GM23338 (cell line): ENCODE measurements at regions not wholly inside any gene's neighbourhood (a gene's known extent, or its start where the extent isn't known, plus 50 kb on each side); places are given as distances from the start of the nearest gene placed in this dataset.

Experiments
- EZH2 ChIP-seq: fragments of 200-600 bp; sonication (generic); IDR thresholded peaks from one replicate; pipeline ENCODE4 v1.8.0; 2017; ENCODE audit warnings: antibody characterized with exemption, mild to moderate bottlenecking, low read depth; ENCODE audit not compliant: unreplicated experiment
- JUNB ChIP-seq: IDR thresholded peaks from one replicate; pipeline ENCODE4 v1.6.1; 2016; ENCODE audit warnings: antibody characterized with exemption; ENCODE audit not compliant: unreplicated experiment
- POLR2AphosphoS5 ChIP-seq: IDR thresholded peaks from 2 replicates; pipeline ENCODE4 v1.6.1; 2016; ENCODE audit warnings: antibody characterized with exemption, low read depth
- TF ChIP-seq, protein P1 (sequence below), 2 experiments: fragments of 200-600 bp in 1 of 2; sonication (generic) in 1 of 2; conservative IDR thresholded peaks; 2 replicates each; pipeline versions ENCODE4 v1.5.1 to v1.6.1; 2016 to 2017; ENCODE audit warnings: antibody characterized with exemption in 2 of 2, low read depth in 2 of 2, mild to moderate bottlenecking in 2 of 2, moderate library complexity in 1 of 2
- TF ChIP-seq, protein P2 (sequence below): IDR thresholded peaks from 2 replicates; pipeline ENCODE4 v1.6.1; 2016; ENCODE audit warnings: antibody characterized with exemption

DNA sequence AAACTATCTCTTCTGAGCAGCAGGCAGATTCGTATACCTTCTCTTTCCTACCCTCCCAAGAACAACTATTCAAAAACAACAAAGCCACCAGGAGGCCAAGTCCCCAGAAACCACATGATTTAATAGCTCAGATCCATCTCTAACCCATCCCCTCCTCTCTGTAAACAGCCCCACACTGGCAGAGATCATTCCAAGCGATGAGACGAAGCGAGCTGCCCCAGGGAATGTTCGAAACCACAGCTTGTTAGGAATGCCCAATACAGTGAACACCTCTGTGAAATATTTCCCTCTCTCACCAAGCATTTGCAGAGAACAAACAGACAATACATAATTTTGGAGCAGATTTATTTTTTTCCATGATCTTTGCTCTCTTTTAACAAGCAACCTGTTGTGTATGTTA lies 231.8 kb downstream of the SOD2 start:
- TF ChIP-seq, protein P1, sequence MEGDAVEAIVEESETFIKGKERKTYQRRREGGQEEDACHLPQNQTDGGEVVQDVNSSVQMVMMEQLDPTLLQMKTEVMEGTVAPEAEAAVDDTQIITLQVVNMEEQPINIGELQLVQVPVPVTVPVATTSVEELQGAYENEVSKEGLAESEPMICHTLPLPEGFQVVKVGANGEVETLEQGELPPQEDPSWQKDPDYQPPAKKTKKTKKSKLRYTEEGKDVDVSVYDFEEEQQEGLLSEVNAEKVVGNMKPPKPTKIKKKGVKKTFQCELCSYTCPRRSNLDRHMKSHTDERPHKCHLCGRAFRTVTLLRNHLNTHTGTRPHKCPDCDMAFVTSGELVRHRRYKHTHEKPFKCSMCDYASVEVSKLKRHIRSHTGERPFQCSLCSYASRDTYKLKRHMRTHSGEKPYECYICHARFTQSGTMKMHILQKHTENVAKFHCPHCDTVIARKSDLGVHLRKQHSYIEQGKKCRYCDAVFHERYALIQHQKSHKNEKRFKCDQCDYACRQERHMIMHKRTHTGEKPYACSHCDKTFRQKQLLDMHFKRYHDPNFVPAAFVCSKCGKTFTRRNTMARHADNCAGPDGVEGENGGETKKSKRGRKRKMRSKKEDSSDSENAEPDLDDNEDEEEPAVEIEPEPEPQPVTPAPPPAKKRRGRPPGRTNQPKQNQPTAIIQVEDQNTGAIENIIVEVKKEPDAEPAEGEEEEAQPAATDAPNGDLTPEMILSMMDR (conservative IDR thresholded peaks at IDR 0.05; ENCODE audit: low read depth in 2 of 2) = no peak
- TF ChIP-seq JUNB (no peak), EZH2 (no peak), POLR2AphosphoS5 (no peak)
- TF ChIP-seq, protein P2, sequence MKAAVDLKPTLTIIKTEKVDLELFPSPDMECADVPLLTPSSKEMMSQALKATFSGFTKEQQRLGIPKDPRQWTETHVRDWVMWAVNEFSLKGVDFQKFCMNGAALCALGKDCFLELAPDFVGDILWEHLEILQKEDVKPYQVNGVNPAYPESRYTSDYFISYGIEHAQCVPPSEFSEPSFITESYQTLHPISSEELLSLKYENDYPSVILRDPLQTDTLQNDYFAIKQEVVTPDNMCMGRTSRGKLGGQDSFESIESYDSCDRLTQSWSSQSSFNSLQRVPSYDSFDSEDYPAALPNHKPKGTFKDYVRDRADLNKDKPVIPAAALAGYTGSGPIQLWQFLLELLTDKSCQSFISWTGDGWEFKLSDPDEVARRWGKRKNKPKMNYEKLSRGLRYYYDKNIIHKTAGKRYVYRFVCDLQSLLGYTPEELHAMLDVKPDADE = no peak
